ENCODE measurements at regions not wholly inside any gene's neighbourhood (a gene's known extent, or its start where the extent isn't known, plus 50 kb on each side); places are given as distances from the start of the nearest gene placed in this dataset.
"Not testable (repeated sequence)": the region's sequence is repeated elsewhere in the genome, so short reads cannot be mapped to it uniquely, and the experiment has no call there.

GRCh38 chr11:95641495-95641894 lies 148.1 kb downstream of the FAM76B start:
- no peak for DNase-seq

- DNase-seq, result no peak
Measured at GRCh38 chr11:95638501-95638900, 151.1 kb downstream of the FAM76B start.

GRCh38 chr11:95625164-95625900 lies 164.2 kb downstream of the FAM76B start:
- DNase-seq, result no peak

- no peak for DNase-seq
Measured at GRCh38 chr11:95616256-95616804, 173.3 kb downstream of the FAM76B start.

- no peak for DNase-seq
Measured at GRCh38 chr11:95611827-95612226, 177.8 kb downstream of the FAM76B start.

- DNase-seq, result not testable (repeated sequence)
Measured at GRCh38 chr11:95610185-95610584, 179.4 kb downstream of the FAM76B start.

- DNase-seq, result no peak
Measured at GRCh38 chr11:95608093-95608492, 181.5 kb downstream of the FAM76B start.

GRCh38 chr11:95606824-95607223 lies 182.8 kb downstream of the FAM76B start:
- no peak for DNase-seq

- no peak for DNase-seq
Measured at GRCh38 chr11:95605271-95605940, 184.2 kb downstream of the FAM76B start.

GRCh38 chr11:95599959-95600586 lies 189.5 kb downstream of the FAM76B start:
- DNase-seq, result no peak

GRCh38 chr11:95595973-95596489 lies 193.6 kb downstream of the FAM76B start:
- no peak for DNase-seq

- DNase-seq, result no peak
Measured at GRCh38 chr11:95595541-95595940, 194.0 kb downstream of the FAM76B start.

- no peak for DNase-seq
Measured at GRCh38 chr11:95593111-95593510, 196.5 kb downstream of the FAM76B start.

- no peak for DNase-seq
Measured at GRCh38 chr11:95592471-95592870, 197.1 kb downstream of the FAM76B start.

GRCh38 chr11:95589893-95590612 lies 199.5 kb downstream of the FAM76B start:
- no peak for DNase-seq

GRCh38 chr11:95588821-95589220 lies 200.8 kb downstream of the FAM76B start:
- DNase-seq, result no peak

- DNase-seq, result no peak
Measured at GRCh38 chr11:95586661-95587060, 202.9 kb downstream of the FAM76B start.

- DNase-seq, result no peak
Measured at GRCh38 chr11:95586155-95586554, 203.4 kb downstream of the FAM76B start.

- no peak for DNase-seq
Measured at GRCh38 chr11:95585752-95586077, 203.9 kb downstream of the FAM76B start.

GRCh38 chr11:95585069-95585751 lies 204.4 kb downstream of the FAM76B start:
- DNase-seq, result no peak

- no peak for DNase-seq
Measured at GRCh38 chr11:95584589-95584988, 205.0 kb downstream of the FAM76B start.

- DNase-seq, result no peak
Measured at GRCh38 chr11:95584180-95584579, 205.4 kb downstream of the FAM76B start.
